ENCODE measurements at regions not wholly inside any gene's neighbourhood (a gene's known extent, or its start where the extent isn't known, plus 50 kb on each side); places are given as distances from the start of the nearest gene placed in this dataset.

GRCh38 chr11:106420048-106420665, 342.7 kb downstream of the AASDHPPT start:
- H3K9me3 ChIP-seq (ENCODE audit: low read length) = no peaks in the 10 kb centered on the region
- no peak overlapping the region for H3K27ac ChIP-seq (ENCODE audit: low read depth, low read length, poor library complexity, severe bottlenecking)
- H3K9ac ChIP-seq (ENCODE audit: low read length) = no peak overlapping the region
- no peaks in the 10 kb centered on the region for H3K79me2 ChIP-seq (ENCODE audit: insufficient read depth, low read length)
- H2AFZ ChIP-seq (ENCODE audit: low read length) = no peak overlapping the region
- H3F3A ChIP-seq (ENCODE audit: insufficient read depth, low read length) = no peaks in the 10 kb centered on the region
- no peaks in the 10 kb centered on the region for H3K27me3 ChIP-seq (ENCODE audit: insufficient read depth, low read length)
- H3K4me2 ChIP-seq (ENCODE audit: low read length) = no peak overlapping the region
- H3K4me1 ChIP-seq (ENCODE audit: insufficient read depth, low read length, severe bottlenecking) = no peaks in the 10 kb centered on the region
- no peak for TF ChIP-seq CTCF (IDR thresholded peaks at IDR 0.05; ENCODE audit: low read length)
- TF ChIP-seq EZH2 (IDR thresholded peaks at IDR 0.05; ENCODE audit: borderline replicate concordance, low read length) = no peak
- no peaks in the 10 kb centered on the region for H3K9me2 ChIP-seq (ENCODE audit: low read depth, low read length)
- H4K20me1 ChIP-seq (ENCODE audit: insufficient read depth, low read length) = no peaks in the 10 kb centered on the region
- H3K36me3 ChIP-seq (ENCODE audit: insufficient read depth, low read length) = no peaks in the 10 kb centered on the region
- H3K4me3 ChIP-seq (ENCODE audit: low read depth, low read length, poor library complexity, severe bottlenecking) = no peak overlapping the region

DNA sequence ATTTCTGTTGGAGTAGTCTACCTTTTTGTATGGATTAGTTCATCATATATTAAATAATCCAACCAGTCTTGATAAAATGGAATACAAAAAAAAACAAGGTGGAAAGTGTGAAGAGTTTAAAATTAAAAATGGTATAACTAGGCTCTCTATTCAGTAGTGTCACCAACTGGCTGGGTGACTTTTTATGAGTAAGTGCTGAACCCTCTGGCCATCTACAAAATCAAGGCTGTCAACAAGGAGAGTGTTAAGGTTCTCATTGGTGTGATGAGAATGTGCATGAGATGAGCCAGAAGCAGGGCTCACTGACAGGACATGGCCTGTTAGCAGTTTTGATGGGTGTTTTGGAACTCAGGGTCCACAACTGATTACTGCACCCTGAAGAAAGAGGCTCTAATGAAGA, 343.2 kb downstream of the AASDHPPT start:
- TF ChIP-seq CTCF (IDR thresholded peaks at IDR 0.05; ENCODE audit: low read length) (no peak), EZH2 (IDR thresholded peaks at IDR 0.05; ENCODE audit: borderline replicate concordance, low read length) (no peak)
- no peak overlapping the region for H3K4me3 ChIP-seq (ENCODE audit: low read depth, low read length, poor library complexity, severe bottlenecking)
- no peaks in the 10 kb centered on the region for H4K20me1 ChIP-seq (ENCODE audit: insufficient read depth, low read length)
- no peaks in the 10 kb centered on the region for H3K4me1 ChIP-seq (ENCODE audit: insufficient read depth, low read length, severe bottlenecking)
- H3F3A ChIP-seq (ENCODE audit: insufficient read depth, low read length) = no peaks in the 10 kb centered on the region
- no peak overlapping the region for H3K27ac ChIP-seq (ENCODE audit: low read depth, low read length, poor library complexity, severe bottlenecking)
- no peak overlapping the region for H3K4me2 ChIP-seq (ENCODE audit: low read length)
- H3K9me2 ChIP-seq (ENCODE audit: low read depth, low read length) = no peaks in the 10 kb centered on the region
- H2AFZ ChIP-seq (ENCODE audit: low read length) = no peak overlapping the region
- no peak overlapping the region for H3K9ac ChIP-seq (ENCODE audit: low read length)
- H3K27me3 ChIP-seq (ENCODE audit: insufficient read depth, low read length) = no peaks in the 10 kb centered on the region
- no peaks in the 10 kb centered on the region for H3K79me2 ChIP-seq (ENCODE audit: insufficient read depth, low read length)
- no peaks in the 10 kb centered on the region for H3K36me3 ChIP-seq (ENCODE audit: insufficient read depth, low read length)
- no peaks in the 10 kb centered on the region for H3K9me3 ChIP-seq (ENCODE audit: low read length)

- Histone ChIP-seq H3K4me3 (ENCODE audit: low read depth, low read length, poor library complexity, severe bottlenecking) (no peak overlapping the region), H2AFZ (ENCODE audit: low read length) (no peak overlapping the region), H3K79me2 (ENCODE audit: insufficient read depth, low read length) (no peaks in the 10 kb centered on the region), H3K27ac (ENCODE audit: low read depth, low read length, poor library complexity, severe bottlenecking) (no peak overlapping the region), H3F3A (ENCODE audit: insufficient read depth, low read length) (no peaks in the 10 kb centered on the region), H3K36me3 (ENCODE audit: insufficient read depth, low read length) (no peaks in the 10 kb centered on the region), H3K9ac (ENCODE audit: low read length) (no peak overlapping the region), H3K4me1 (ENCODE audit: insufficient read depth, low read length, severe bottlenecking) (no peaks in the 10 kb centered on the region), H3K9me2 (ENCODE audit: low read depth, low read length) (no peaks in the 10 kb centered on the region), H3K4me2 (ENCODE audit: low read length) (no peak overlapping the region), H3K27me3 (ENCODE audit: insufficient read depth, low read length) (no peaks in the 10 kb centered on the region), H4K20me1 (ENCODE audit: insufficient read depth, low read length) (no peaks in the 10 kb centered on the region), H3K9me3 (ENCODE audit: low read length) (no peaks in the 10 kb centered on the region)
- TF ChIP-seq CTCF (IDR thresholded peaks at IDR 0.05; ENCODE audit: low read length) (no peak), EZH2 (IDR thresholded peaks at IDR 0.05; ENCODE audit: borderline replicate concordance, low read length) (no peak)
Measured at GRCh38 chr11:106421676-106422292, 344.3 kb downstream of the AASDHPPT start.
